Liver (tissue), 2 donors: ENCODE measurements at regions not wholly inside any gene's neighbourhood (a gene's known extent, or its start where the extent isn't known, plus 50 kb on each side); places are given as distances from the start of the nearest gene placed in this dataset.

ENCODE experiments used
- CTCF ChIP-seq: fragments of 150-350 bp; IDR thresholded peaks from 2 replicates; pipeline ENCODE4 v1.5.1; 2017; ENCODE audit warnings: improper control_type of control experiment, low read depth, low read length; ENCODE audit not compliant: missing input control
- MAX ChIP-seq: IDR thresholded peaks from 2 replicates; pipeline ENCODE4 v1.6.1; 2016; ENCODE audit warnings: antibody characterized with exemption
- donor health status: healthy.

- no peak for TF ChIP-seq CTCF
- TF ChIP-seq MAX: no peak
Measured at GRCh38 chr6:139981066-139981624, 606.7 kb upstream of the CITED2 start.
